IPS DF 6.9 (cell line): ENCODE measurements at regions not wholly inside any gene's neighbourhood (a gene's known extent, or its start where the extent isn't known, plus 50 kb on each side); places are given as distances from the start of the nearest gene placed in this dataset.

Experiments used
- DNase-seq: peaks from one replicate; pipeline ENCODE4 v3.0.0-alpha.2; 2013; ENCODE audit warnings: low read depth, low spot score
- H3K27ac ChIP-seq: one replicate; pipeline ENCODE4 v1.5.1; 2013; ENCODE audit warnings: low read length, control low read depth
- H3K27me3 ChIP-seq: 2 replicates; pipeline ENCODE4 v1.6.1; 2013; ENCODE audit warnings: mild to moderate bottlenecking, low read length; ENCODE audit not compliant: control insufficient read depth, insufficient read depth
- H3K36me3 ChIP-seq: 2 replicates; pipeline ENCODE4 v1.6.1; 2013; ENCODE audit warnings: low read length; ENCODE audit not compliant: control insufficient read depth, insufficient read depth
- H3K4me1 ChIP-seq: 2 replicates; pipeline ENCODE4 v1.6.1; 2013; ENCODE audit warnings: low read length; ENCODE audit not compliant: control insufficient read depth, insufficient read depth
- H3K4me3 ChIP-seq: 2 replicates; pipeline ENCODE4 v1.5.1; 2013; ENCODE audit warnings: mild to moderate bottlenecking, low read length
- H3K9me3 ChIP-seq: 2 replicates; pipeline ENCODE4 v1.6.1; 2013; ENCODE audit warnings: low read length, inconsistent platforms; ENCODE audit not compliant: control insufficient read depth, insufficient read depth
- WGBS: extraction: QIAGEN DNeasy Blood & Tissue Kit; methylation state at CpG from one replicate; pipeline ENCODE4 v1.1.7; 2013; ENCODE audit warnings: mixed read lengths, missing lambda C conversion rate; ENCODE audit not compliant: insufficient read length, insufficient coverage; 5-methylcytosine and 5-hydroxymethylcytosine counted together

DNA sequence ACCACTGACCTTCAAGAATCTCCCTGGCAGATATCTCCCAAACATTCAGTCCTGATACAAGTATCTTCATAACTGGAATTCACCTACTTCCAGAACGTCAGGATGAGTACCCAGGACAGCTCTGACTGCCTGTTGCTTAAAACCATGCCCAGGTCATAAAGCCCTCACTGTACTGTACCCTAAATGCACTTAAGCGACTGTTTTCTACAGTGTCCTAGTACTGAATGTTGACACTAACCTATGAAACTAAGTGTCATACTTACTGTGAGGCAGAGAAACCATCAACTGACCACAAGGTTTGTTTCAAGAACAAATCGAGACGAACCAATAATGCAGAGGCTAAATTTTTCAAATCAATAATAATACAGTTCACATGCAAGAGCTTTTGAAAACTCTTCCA, 178.7 kb upstream of the NSMCE3 start:
- no peaks in the 10 kb centered on the region for H3K27me3 ChIP-seq
- no peak overlapping the region for H3K4me3 ChIP-seq
- H3K9me3 ChIP-seq: no peaks in the 10 kb centered on the region
- peaks cover 4% of the 10 kb centered on the region for H3K4me1 ChIP-seq
- no peak for DNase-seq
- no CpG with 5 or more reads among the region's 4 CpGs for WGBS
- H3K27ac ChIP-seq: no peak overlapping the region
- no peaks in the 10 kb centered on the region for H3K36me3 ChIP-seq

GRCh38 chr15:29446480-29446879, 176.9 kb upstream of the NSMCE3 start:
- no peaks in the 10 kb centered on the region for H3K36me3 ChIP-seq
- no peak overlapping the region for H3K27ac ChIP-seq
- DNase-seq: no peak
- H3K27me3 ChIP-seq: no peaks in the 10 kb centered on the region
- no peak overlapping the region for H3K4me3 ChIP-seq
- WGBS: no CpG with 5 or more reads among the region's 3 CpGs
- H3K4me1 ChIP-seq: peaks cover 3% of the 10 kb centered on the region
- H3K9me3 ChIP-seq: no peaks in the 10 kb centered on the region

- DNase-seq: no peak
- no peaks in the 10 kb centered on the region for H3K9me3 ChIP-seq
- H3K36me3 ChIP-seq: no peaks in the 10 kb centered on the region
- WGBS: no CpG with 5 or more reads among the region's 5 CpGs
- no peak overlapping the region for H3K27ac ChIP-seq
- H3K4me3 ChIP-seq: no peak overlapping the region
- no peaks in the 10 kb centered on the region for H3K27me3 ChIP-seq
- no peaks in the 10 kb centered on the region for H3K4me1 ChIP-seq
These were observed 172.9 kb upstream of the NSMCE3 start for GRCh38 chr15:29442532-29442931.

- no CpG with 5 or more reads among the region's 7 CpGs for WGBS
- Histone ChIP-seq H3K27ac (no peak overlapping the region), H3K9me3 (no peaks in the 10 kb centered on the region), H3K36me3 (no peaks in the 10 kb centered on the region), H3K27me3 (no peaks in the 10 kb centered on the region), H3K4me1 (no peaks in the 10 kb centered on the region), H3K4me3 (no peak overlapping the region)
- no peak for DNase-seq
These were observed 170.9 kb upstream of the NSMCE3 start for GRCh38 chr15:29440541-29440940.

GRCh38 chr15:29438703-29439055, 169.1 kb upstream of the NSMCE3 start:
- H3K36me3 ChIP-seq: no peaks in the 10 kb centered on the region
- no peak overlapping the region for H3K4me3 ChIP-seq
- no peaks in the 10 kb centered on the region for H3K9me3 ChIP-seq
- H3K27ac ChIP-seq: no peak overlapping the region
- WGBS: no CpG with 5 or more reads among the region's 2 CpGs
- no peaks in the 10 kb centered on the region for H3K4me1 ChIP-seq
- no peaks in the 10 kb centered on the region for H3K27me3 ChIP-seq
- no peak for DNase-seq

DNA sequence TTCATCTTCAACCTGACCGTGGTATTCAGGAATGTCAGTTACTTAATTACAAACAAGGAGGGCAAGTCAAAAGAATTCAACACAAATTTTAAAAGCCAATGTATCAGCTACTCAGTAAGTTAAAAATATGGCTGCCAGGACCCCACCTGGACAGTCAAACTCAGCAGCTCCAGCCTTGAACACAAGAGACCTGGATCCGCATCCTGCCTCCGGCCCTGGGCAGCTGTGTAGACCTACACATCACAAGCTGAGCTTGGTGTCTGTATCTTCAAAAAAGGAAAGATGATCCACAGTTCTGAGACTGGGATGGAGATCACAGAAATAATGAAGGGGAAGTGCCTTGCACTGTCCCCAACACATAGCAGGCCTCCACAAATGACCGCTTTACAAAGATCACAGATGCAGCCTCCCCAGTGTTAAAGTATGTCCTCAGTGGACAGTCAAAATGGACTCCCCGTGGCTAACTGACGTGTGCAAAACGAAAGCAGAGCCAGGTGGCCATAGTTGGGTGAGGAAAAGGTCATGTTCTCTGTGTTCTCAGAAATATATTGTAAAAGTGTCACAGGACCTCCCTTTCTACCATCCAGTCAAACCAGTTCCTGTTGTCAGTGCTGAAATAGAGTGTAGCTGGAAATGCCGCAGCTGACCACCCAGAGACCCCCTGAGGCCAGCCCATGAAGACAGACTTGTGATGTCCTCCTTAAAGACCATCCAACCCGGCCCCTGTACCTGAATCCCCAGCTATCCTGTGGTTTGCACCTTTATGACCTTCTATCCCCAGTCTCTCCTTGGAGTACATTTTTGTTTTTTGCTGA, 168.5 kb upstream of the NSMCE3 start:
- Histone ChIP-seq H3K9me3 (no peaks in the 10 kb centered on the region), H3K27me3 (no peaks in the 10 kb centered on the region), H3K36me3 (no peaks in the 10 kb centered on the region), H3K4me3 (no peak overlapping the region), H3K4me1 (no peaks in the 10 kb centered on the region), H3K27ac (no peak overlapping the region)
- no peak for DNase-seq
- no CpG with 5 or more reads among the region's 9 CpGs for WGBS

DNA sequence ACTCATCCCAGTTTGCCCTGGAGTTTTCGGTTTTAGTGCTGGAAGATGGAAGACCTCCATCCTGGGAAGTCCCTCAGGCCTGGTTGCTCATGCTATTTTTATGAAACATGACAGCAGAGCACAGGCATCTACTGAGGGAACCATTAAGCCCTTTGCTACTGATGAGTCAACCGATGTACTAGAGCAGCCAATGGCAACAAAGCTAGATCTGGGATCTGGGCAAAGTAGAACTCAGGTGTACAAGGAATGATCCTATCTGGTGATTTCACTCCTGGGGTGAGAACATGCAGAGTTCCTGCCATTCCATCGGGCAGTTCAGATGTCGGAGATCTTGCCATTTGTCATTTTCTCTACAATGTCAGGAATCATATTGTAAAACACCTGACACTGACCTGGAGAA, 166.2 kb upstream of the NSMCE3 start:
- Histone ChIP-seq H3K27me3 (no peaks in the 10 kb centered on the region), H3K27ac (no peak overlapping the region), H3K9me3 (no peaks in the 10 kb centered on the region), H3K4me1 (no peaks in the 10 kb centered on the region), H3K4me3 (no peak overlapping the region), H3K36me3 (no peaks in the 10 kb centered on the region)
- no CpG with 5 or more reads among the region's 4 CpGs for WGBS
- no peak for DNase-seq

- no peak overlapping the region for H3K4me3 ChIP-seq
- no peaks in the 10 kb centered on the region for H3K36me3 ChIP-seq
- no peak for DNase-seq
- H3K27me3 ChIP-seq: no peaks in the 10 kb centered on the region
- H3K4me1 ChIP-seq: no peaks in the 10 kb centered on the region
- WGBS: no CpG with 5 or more reads among the region's 2 CpGs
- no peak overlapping the region for H3K27ac ChIP-seq
- H3K9me3 ChIP-seq: no peaks in the 10 kb centered on the region
These were observed 164.7 kb upstream of the NSMCE3 start for GRCh38 chr15:29434280-29434679.

- DNase-seq: no peak
- no peaks in the 10 kb centered on the region for H3K27me3 ChIP-seq
- no peaks in the 10 kb centered on the region for H3K9me3 ChIP-seq
- H3K4me1 ChIP-seq: no peaks in the 10 kb centered on the region
- H3K27ac ChIP-seq: no peak overlapping the region
- no CpG with 5 or more reads among the region's 6 CpGs for WGBS
- H3K36me3 ChIP-seq: no peaks in the 10 kb centered on the region
- no peak overlapping the region for H3K4me3 ChIP-seq
These were observed 164.1 kb upstream of the NSMCE3 start for GRCh38 chr15:29433507-29434248.

DNA sequence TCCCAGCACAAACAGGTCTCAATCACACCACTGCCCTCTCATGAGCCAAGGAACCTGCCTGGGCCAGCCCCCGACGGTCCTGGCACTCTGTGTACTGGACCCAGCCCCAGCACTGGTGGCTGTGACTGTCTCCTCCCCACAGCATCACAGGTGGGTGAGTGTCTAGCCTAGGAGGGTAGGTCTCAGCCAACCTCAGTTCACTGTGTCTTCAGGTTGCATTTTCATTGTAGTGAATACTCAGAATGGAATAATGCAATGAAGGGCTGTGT, 163.4 kb upstream of the NSMCE3 start:
- Histone ChIP-seq H3K4me3 (no peak overlapping the region), H3K4me1 (no peaks in the 10 kb centered on the region), H3K36me3 (no peaks in the 10 kb centered on the region), H3K9me3 (no peaks in the 10 kb centered on the region), H3K27me3 (no peaks in the 10 kb centered on the region), H3K27ac (no peak overlapping the region)
- no peak for DNase-seq
- WGBS: no CpG with 5 or more reads among the region's 2 CpGs
